22Rv1 (cell line): ENCODE measurements at regions not wholly inside any gene's neighbourhood (a gene's known extent, or its start where the extent isn't known, plus 50 kb on each side); places are given as distances from the start of the nearest gene placed in this dataset.
"Not testable (repeated sequence)": the region's sequence is repeated elsewhere in the genome, so short reads cannot be mapped to it uniquely, and the experiment has no call there.

ENCODE experiments used
- H3K27ac ChIP-seq: fragments of 450-650 bp; 2 replicates; pipeline ENCODE4 v1.5.1; 2017
- ZFX ChIP-seq: fragments of 450-650 bp; IDR thresholded peaks from 2 replicates; pipeline ENCODE4 v1.6.1; 2017; ENCODE audit warnings: antibody characterized with exemption, borderline replicate concordance
- TF ChIP-seq, protein P1 (sequence below): fragments of 450-650 bp; IDR thresholded peaks from 2 replicates; pipeline ENCODE4 v1.5.1; 2017; ENCODE audit warnings: mild to moderate bottlenecking

DNA sequence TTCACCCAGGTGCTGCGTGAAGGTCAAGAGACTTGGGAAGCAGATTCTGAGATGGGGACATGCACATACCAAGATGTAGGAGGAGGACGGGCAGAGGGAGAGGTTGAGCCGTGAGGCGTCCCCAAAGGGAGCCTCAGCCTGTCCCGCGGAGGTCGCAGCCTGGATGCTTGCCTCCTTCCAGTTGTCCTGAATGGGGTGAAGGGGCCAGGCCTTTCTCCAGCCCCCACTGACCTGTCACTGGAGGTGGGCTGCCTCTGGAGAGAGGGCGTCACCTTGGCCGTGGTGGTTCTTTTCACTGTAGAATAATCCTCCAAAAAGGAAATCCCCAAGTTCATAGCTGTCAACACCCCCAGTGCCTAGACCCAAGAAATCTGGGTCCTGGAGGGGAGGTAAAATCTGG, 283.0 kb upstream of the VSTM2A start:
- TF ChIP-seq ZFX: no peak
- TF ChIP-seq, protein P1, sequence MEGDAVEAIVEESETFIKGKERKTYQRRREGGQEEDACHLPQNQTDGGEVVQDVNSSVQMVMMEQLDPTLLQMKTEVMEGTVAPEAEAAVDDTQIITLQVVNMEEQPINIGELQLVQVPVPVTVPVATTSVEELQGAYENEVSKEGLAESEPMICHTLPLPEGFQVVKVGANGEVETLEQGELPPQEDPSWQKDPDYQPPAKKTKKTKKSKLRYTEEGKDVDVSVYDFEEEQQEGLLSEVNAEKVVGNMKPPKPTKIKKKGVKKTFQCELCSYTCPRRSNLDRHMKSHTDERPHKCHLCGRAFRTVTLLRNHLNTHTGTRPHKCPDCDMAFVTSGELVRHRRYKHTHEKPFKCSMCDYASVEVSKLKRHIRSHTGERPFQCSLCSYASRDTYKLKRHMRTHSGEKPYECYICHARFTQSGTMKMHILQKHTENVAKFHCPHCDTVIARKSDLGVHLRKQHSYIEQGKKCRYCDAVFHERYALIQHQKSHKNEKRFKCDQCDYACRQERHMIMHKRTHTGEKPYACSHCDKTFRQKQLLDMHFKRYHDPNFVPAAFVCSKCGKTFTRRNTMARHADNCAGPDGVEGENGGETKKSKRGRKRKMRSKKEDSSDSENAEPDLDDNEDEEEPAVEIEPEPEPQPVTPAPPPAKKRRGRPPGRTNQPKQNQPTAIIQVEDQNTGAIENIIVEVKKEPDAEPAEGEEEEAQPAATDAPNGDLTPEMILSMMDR: no peak
- no peak overlapping the region for H3K27ac ChIP-seq

GRCh38 chr7:54260941-54261371, 281.2 kb upstream of the VSTM2A start:
- TF ChIP-seq, protein P1: no peak
- no peak for TF ChIP-seq ZFX
- H3K27ac ChIP-seq: no peak overlapping the region

DNA sequence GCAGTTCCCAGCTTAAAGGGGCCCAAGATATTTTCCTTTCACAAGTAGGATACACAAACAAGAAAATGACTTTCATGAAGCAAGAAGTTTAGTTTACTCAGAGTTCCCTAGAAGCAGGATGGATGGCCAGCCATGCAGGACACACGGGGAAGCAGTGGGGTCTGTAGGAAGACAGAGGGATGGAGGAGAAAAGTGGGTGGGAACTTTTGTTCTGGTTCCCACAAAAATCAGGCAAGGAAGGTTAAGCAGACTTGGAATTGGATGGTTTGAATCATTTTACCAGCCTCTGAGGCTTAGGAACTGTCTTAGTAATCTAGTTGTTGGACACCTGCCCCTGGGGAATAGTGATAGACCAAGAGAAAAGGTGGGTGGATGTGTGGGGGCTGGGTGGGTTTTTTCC, 263.3 kb upstream of the VSTM2A start:
- no peak overlapping the region for H3K27ac ChIP-seq
- no peak for TF ChIP-seq ZFX
- TF ChIP-seq, protein P1: no peak

DNA sequence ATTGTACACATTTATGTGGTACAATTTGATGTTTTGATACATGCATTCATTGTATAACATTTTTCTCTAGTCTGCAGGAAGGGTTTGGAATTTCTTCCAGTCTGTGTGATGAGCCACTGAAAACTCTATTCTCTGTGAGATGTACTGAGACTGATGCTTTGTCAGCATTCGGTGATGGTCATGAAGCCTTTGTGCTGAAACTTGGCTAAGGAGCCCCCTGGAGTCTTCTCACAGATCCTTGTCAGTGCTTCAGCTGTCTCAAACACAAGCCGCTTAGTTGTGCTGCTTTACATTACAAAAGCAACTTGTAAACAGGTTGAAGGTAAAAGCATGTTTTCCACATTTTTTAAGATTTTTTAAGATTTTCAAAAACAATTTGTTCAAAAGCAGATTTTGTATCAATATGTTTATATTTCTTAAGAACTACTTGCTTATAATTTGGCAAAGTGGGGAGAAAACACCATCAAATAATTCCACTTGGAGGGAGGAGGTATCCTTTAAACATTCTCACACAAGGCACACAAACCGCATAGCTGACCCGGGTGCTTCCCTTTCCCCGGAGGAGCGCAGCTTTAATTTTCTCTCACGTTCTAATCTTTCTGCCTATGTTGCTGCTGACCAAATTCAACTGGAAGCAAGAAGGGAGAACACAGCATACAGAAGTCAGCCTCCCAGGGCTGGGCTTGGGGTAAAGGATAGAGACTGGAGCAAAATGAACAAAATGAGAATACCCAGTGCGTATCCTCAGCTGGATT, 249.8 kb upstream of the VSTM2A start:
- no peak overlapping the region for H3K27ac ChIP-seq
- TF ChIP-seq, protein P1: no peak
- TF ChIP-seq ZFX: no peak

DNA sequence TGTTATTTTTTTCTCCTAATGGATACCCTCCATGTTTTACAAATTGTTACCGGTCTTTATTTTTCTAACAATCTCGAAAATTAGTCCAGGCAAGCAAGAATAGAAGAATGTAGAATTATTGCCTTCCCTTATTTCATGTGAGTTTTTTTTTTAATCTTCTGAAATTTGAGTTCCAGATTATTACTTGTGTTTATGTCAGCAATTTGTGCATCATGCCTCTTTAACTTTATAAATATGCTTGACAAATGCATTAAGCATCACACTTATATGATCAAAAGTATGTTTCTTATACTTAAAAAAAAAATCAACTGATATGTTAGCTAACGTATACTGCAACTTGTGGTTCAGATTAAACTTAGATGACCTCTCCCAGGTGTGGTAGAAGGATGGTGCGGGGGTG, 242.7 kb upstream of the VSTM2A start:
- no peak for TF ChIP-seq ZFX
- TF ChIP-seq, protein P1: no peak
- H3K27ac ChIP-seq: no peak overlapping the region

- H3K27ac ChIP-seq: not testable (repeated sequence)
Observed at GRCh38 chr7:54315955-54316354, 226.2 kb upstream of the VSTM2A start.

- TF ChIP-seq, protein P1: no peak
- TF ChIP-seq ZFX: no peak
- no peak overlapping the region for H3K27ac ChIP-seq
Observed at GRCh38 chr7:54326592-54327167, 215.5 kb upstream of the VSTM2A start.
